Amniotic epithelial cell (primary cell): ENCODE measurements at regions not wholly inside any gene's neighbourhood (a gene's known extent, or its start where the extent isn't known, plus 50 kb on each side); places are given as distances from the start of the nearest gene placed in this dataset.

ENCODE experiments used
- DNase-seq: peaks from one replicate; pipeline ENCODE4 v3.0.0-alpha.2; 2010; ENCODE audit warnings: low read depth

GRCh38 chr13:24081387-24081786 is 79.1 kb upstream of the SPATA13 start:
- peak; percentile 60 for DNase-seq

GRCh38 chr13:24083141-24083540 is 77.4 kb upstream of the SPATA13 start:
- no peak for DNase-seq

- no peak for DNase-seq
Measured at GRCh38 chr13:24083722-24084421, 76.6 kb upstream of the SPATA13 start.

DNA sequence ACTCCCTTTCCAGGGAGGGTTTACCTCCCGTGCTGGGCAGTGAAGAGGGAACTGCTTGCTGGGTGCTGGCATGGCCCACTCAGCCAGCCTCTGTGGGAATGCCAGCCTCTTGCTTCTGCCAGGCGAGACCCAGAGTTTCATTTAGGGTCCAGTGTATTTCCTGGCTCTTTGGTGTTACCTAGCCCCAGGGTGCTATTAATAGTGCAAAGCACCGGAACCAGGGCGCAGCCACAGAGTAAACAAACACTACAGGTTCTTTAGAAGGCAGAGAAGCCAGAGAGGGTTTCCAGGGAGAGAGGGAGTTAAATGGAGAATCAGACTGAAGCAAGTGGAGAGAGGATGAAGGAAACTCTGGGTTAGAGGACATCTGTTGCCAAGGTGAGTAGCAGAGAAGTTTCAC is 74.9 kb upstream of the SPATA13 start:
- DNase-seq, result no peak

DNA sequence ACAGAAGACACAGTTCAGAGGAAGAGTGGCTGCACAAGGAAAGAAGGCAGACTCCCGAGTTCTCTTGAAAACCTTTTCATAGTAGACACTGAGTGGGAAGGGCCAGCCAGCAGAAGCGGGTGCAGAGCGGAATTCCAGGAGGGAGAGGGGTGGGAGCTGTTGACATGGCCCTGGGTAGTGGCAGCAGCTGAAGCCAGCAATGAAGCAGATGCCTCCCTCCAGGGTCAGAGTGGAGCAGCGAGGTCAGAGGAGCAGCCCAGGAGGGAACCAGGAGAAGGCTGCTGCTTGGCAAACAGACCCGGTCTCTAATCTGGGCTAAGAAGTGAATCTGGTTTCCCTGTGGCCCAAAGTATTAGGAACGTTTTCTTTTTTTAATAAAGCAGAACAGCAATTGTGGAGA is 73.9 kb upstream of the SPATA13 start:
- DNase-seq, result no peak

DNA sequence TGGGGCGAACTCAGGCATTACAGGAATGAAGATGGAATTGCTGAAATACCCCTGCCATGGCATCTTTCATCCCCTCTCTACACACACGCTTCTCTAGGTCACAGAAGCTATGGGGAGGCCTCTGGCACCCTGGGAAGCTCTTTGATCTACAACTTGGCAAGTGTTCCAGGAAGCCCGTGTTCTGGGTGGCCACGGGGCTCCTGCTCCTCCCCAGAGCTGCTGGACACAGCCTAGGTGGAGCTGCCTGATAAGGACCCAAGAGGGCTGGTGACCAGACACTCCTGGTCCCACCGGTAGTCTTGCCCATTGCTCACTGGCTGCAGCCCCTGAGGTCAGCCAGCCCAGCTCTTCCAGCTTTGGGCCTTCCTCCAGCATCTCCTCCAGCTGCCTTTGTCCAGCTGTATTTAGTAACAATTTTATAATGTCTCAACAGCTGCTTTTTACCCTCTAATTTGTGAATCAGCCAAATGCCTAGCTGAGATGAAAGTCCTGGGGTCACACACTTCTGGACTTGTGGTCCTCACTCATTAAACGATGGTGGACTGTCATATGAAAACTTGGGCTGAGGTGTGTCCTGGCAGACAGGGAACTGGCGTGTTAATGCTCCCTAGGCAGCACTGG is 72.8 kb upstream of the SPATA13 start:
- no peak for DNase-seq

DNA sequence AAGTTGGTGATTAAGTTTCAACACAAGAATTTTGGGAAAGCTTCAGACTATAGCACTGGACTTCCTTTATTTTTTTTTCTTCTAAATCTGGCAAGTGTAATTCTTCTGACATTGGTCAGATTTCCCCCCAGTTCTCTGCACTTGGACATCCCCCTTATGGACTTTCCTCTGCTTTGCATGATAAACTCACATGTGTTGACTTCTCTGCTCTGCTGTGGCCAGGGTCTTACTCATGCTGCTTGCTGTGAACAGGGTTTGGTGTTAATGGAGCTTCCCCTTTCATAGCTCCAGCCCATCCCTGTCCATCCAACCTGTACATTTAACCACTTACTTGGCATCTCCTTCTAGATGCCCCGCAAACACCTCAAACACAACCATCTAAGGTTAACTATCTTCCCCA is 70.5 kb upstream of the SPATA13 start:
- DNase-seq, result no peak

GRCh38 chr13:24091080-24091479 is 69.4 kb upstream of the SPATA13 start:
- no peak for DNase-seq

- DNase-seq, result no peak
Measured at GRCh38 chr13:24092108-24092507, 68.4 kb upstream of the SPATA13 start.

- DNase-seq, result no peak
Measured at GRCh38 chr13:24093047-24093446, 67.5 kb upstream of the SPATA13 start.

GRCh38 chr13:24096659-24097058 is 63.9 kb upstream of the SPATA13 start:
- DNase-seq, result no peak

GRCh38 chr13:24097064-24097463 is 63.5 kb upstream of the SPATA13 start:
- DNase-seq, result peak; percentile 90

DNA sequence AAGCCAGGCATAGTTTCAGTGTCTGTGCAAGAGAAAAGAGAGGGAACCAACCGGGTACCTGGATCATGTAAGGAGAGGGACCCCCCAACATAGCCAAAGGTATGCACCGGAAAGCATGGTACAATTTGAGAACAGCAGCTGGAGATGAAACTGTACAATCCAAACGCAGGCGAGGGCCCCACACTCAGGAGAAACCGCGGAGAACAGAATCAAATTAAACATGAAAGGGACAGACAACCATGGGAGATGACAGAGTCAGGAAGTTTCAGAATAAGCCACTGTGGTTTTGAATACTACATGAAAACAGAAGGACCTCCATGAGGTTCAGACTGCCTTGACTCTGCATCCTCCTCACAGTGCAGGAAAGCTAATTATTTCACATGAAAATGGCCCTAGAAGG is 62.9 kb upstream of the SPATA13 start:
- DNase-seq, result no peak

- no peak for DNase-seq
Measured at GRCh38 chr13:24099490-24099889, 61.0 kb upstream of the SPATA13 start.

GRCh38 chr13:24100188-24100587 is 60.3 kb upstream of the SPATA13 start:
- DNase-seq, result no peak

GRCh38 chr13:24103782-24104372 is 56.6 kb upstream of the SPATA13 start:
- DNase-seq, result no peak

DNA sequence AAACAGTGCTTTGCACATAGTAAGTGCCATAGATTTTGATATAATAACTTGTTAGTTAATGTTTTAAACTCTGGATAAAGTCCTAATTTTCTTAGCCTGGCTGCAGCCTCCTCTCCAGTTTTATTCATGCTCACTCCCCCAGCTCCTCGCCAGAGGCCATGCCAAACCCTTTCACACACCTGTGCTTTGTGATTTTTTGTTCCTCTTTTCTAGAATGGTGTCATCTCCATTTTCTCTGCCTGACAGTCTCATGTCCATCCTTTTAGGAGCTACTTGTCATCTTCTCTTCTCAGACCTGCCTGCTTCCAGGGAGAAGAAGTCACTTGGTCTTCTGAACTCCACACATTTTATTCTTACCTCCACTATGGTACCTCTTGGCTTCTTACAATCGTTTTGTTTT is 55.8 kb upstream of the SPATA13 start:
- no peak for DNase-seq

DNA sequence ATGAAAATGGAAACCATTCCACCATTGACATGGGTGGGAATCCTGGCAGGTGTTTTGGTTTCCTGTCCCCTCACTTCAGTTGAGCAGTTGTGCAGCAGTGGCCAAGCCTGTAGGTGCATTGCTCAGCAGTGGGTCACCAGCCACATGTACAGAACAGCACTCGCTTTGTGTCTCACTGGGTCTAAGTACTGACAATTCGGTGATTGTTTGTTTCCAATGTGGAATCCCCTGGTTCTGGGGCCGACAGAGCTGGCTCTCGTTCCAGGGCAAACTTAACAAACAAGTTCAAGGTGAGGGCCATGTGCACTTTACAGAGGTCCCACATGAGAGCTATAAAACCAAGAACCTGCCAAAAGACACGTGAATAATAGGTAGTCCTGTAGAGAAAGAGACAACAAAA is 54.1 kb upstream of the SPATA13 start:
- no peak for DNase-seq

- peak; percentile 48 for DNase-seq
Measured at GRCh38 chr13:24107955-24108614, 52.4 kb upstream of the SPATA13 start.

GRCh38 chr13:24108615-24108965 is 51.9 kb upstream of the SPATA13 start:
- DNase-seq, result no peak

GRCh38 chr13:24110011-24110410 is 50.5 kb upstream of the SPATA13 start:
- no peak for DNase-seq
